AG10803 (cell line): ENCODE measurements at regions not wholly inside any gene's neighbourhood (a gene's known extent, or its start where the extent isn't known, plus 50 kb on each side); places are given as distances from the start of the nearest gene placed in this dataset.

Source experiments
- DNase-seq: peaks from one replicate; pipeline ENCODE4 v3.0.0; 2010; ENCODE audit warnings: low read depth
- H3K4me3 ChIP-seq: 2 replicates; pipeline ENCODE4 v1.5.1; 2011; ENCODE audit warnings: mild to moderate bottlenecking, low read length, control low read depth
- TF ChIP-seq, protein P1 (sequence below): conservative IDR thresholded peaks from 2 replicates; pipeline ENCODE4 v1.5.1; 2011; ENCODE audit warnings: mild to moderate bottlenecking, low read length, control low read depth, inconsistent platforms

DNA sequence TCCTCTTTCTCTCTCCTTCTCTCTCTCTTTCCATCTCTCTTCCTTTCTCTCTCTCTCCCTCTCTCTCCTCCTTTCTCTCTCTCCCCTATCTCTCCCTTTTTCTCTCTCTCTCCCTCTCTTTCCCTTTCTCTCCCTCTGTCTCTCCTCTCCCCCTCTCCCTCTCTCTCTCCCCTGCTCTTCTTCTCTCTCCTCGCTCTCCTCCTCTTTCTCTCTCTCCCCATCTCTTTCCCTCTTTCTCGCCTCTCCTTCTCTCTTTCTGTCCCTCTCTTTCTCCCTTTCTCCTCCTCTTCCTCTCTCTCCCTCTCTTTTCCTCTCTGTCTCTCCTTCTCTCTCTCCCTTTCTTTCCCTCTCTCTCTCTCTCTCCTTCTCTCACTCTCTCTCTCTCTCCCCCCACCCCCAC is 196.6 kb downstream of the UQCRFS1 start:
- no peak overlapping the region for H3K4me3 ChIP-seq
- no peak for DNase-seq
- TF ChIP-seq, protein P1, sequence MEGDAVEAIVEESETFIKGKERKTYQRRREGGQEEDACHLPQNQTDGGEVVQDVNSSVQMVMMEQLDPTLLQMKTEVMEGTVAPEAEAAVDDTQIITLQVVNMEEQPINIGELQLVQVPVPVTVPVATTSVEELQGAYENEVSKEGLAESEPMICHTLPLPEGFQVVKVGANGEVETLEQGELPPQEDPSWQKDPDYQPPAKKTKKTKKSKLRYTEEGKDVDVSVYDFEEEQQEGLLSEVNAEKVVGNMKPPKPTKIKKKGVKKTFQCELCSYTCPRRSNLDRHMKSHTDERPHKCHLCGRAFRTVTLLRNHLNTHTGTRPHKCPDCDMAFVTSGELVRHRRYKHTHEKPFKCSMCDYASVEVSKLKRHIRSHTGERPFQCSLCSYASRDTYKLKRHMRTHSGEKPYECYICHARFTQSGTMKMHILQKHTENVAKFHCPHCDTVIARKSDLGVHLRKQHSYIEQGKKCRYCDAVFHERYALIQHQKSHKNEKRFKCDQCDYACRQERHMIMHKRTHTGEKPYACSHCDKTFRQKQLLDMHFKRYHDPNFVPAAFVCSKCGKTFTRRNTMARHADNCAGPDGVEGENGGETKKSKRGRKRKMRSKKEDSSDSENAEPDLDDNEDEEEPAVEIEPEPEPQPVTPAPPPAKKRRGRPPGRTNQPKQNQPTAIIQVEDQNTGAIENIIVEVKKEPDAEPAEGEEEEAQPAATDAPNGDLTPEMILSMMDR: no peak

DNA sequence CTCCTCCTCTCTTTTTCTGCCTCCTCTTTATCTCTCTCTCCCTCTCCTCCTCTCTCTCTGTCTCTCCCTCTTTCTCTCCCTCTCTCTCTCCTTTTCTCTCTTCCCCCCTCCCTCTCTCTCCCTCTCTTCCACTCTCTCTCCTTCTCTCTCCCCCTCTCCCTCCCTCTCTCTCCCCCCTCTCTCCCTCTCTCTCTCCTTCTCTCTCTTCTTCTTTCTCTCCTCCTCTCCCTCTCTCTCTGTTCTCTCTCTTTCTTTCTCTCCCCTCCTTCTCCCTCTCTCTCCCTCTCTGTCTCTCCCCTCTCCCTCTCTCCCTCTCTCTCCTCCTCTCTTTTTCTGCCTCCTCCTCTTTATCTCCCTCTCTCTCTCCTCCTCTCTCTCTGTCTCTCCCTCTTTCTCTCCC is 197.4 kb downstream of the UQCRFS1 start:
- TF ChIP-seq, protein P1: no peak
- H3K4me3 ChIP-seq: no peak overlapping the region

DNA sequence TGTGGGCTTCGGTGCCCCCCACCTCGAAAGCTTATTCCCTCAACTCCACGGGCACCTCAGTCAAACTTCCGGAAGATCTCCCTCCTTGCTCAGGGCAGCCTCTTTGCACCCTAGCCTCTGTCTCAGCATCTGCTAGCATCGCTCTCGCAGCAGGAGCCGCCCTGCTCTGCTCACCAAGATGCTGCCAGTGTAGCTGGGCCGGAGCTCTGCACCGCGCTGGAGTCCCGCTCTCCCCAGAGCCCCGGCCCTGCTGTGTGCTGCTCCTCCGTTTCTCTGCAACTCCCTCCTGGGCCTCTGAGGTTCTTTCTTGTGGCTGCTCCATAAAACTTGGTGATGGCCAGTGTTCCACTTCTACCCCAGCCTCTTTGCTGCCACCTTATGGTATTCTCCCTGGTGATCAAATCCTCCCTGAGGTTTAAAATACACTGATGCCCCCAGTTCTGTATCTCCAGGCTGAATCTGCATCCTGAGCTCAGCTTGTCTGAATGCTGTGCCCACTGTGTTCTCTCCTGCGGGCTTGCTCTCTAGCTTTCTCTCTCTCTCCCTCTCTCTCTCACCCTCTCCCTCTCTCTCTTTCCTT is 198.0 kb downstream of the UQCRFS1 start:
- no peak overlapping the region for H3K4me3 ChIP-seq
- TF ChIP-seq, protein P1: peak; percentile 38
- peak; percentile 25 for DNase-seq

More for the DNA sequence above, 197.4 kb downstream of the UQCRFS1 start:
- DNase-seq: no peak

DNA sequence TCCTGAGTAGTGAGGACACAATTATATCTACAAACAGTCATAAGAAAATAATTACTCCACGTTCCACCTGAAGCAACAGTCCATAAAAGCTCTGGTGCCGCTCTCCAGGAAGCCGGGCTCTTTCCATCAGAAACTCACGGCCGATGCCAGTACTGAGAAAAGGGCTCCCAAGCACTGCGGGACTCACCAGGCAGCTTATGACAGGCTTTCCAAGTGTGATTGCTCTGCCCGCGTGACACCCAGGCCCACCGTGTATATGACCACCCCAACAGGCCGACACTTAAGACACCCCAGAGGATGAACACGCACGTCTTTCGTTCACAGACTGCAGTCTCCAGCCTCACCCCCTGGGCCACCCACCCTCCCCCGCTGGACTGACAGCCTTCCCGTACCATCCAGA is 199.0 kb downstream of the UQCRFS1 start:
- DNase-seq: no peak
- H3K4me3 ChIP-seq: no peak overlapping the region
- TF ChIP-seq, protein P1: no peak

DNA sequence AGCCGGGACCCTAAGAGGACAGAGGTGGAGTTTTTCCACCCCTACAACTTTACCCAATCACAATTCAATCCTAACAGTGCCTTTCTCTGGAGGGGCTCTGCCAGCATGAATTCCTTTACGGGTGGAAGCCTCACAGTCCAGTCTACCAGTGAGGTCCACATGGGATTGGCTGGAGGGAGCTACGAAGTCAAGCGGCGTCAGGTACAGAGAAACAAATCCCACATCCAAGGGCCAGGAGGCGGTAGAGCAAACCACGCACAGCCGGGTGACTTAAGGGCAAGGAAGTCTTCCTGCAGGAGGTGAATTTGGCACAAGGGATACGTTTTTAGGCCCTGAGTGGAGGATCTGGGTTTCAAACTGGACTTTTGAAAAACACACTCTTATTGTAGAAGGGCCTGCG is 199.6 kb downstream of the UQCRFS1 start:
- TF ChIP-seq, protein P1: no peak
- no peak overlapping the region for H3K4me3 ChIP-seq
- DNase-seq: no peak

DNA sequence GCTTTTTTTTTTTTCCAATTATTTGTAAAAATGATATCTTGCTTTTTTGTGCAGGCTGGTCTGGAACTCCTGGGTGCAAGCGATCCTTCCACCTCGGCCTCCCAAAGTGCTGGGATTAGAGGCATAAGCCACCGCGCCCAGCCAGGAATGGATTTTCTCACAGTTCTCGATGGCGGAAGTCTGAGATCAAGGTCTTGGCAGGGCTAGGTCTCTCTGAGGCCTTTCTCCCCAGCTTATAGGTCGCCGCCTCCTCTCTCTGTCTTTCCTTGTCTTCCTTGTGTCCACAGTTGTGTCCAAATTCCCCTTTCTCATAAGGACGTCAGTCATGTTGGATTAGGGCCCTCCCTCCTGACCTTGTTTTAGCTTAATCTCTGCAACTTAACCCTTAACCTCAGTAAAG is 200.5 kb downstream of the UQCRFS1 start:
- no peak for DNase-seq
- TF ChIP-seq, protein P1: no peak
- no peak overlapping the region for H3K4me3 ChIP-seq

DNA sequence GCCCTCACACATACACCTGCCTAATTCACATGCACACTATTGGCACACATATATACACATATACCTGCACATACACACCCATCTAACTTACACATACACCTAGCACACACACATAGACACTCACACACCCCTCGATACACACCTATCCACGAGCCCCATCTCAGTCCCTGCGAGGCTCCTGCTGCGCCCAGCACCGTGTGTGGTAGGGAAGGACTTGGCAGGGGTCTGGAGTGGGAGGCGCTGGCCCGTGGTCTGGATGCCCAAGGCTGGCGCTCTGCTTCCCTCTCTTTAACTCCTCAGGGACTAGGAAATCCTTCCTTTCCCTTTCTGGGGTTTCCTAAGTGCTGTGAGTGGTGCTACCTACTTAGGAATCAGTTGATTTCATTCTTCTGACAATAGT is 202.7 kb downstream of the UQCRFS1 start:
- no peak overlapping the region for H3K4me3 ChIP-seq
- no peak for DNase-seq
- TF ChIP-seq, protein P1: no peak
